Ovary (tissue), 7 donors: ENCODE measurements at regions not wholly inside any gene's neighbourhood (a gene's known extent, or its start where the extent isn't known, plus 50 kb on each side); places are given as distances from the start of the nearest gene placed in this dataset.

ENCODE experiments used
- DNase-seq, 5 donors: peaks; one replicate each; pipeline ENCODE4 v3.0.0-alpha.2; 2019 to 2020
- H3K27ac ChIP-seq, 2 donors: fragments of 200-600 bp; one replicate each; pipeline versions ENCODE4 v1.5.1 to v1.8.0; 2019 to 2022
- H3K27me3 ChIP-seq: fragments of 200-600 bp; one replicate; pipeline ENCODE4 v1.8.0; 2022
- H3K36me3 ChIP-seq: fragments of 200-600 bp; sonication (generic); one replicate; pipeline ENCODE4 v1.5.1; 2019
- H3K4me1 ChIP-seq: one replicate; pipeline ENCODE4 v1.8.1; 2013; ENCODE audit warnings: mild to moderate bottlenecking, moderate library complexity; ENCODE audit not compliant: insufficient read depth
- H3K4me3 ChIP-seq: fragments of 200-600 bp; sonication (generic); one replicate; pipeline ENCODE4 v1.5.1; 2017
- H3K9me3 ChIP-seq, 2 donors: fragments of 200-600 bp in 1 of 2; sonication (generic) in 1 of 2; one replicate each; pipeline versions ENCODE4 v1.5.1 to v1.8.1; 2013 to 2019; ENCODE audit warnings: mild to moderate bottlenecking in 1 of 2, moderate library complexity in 1 of 2
- CTCF ChIP-seq, 3 donors: fragments of 450-650 bp in 2 of 3; fragments of 200-600 bp in 1 of 3; IDR thresholded peaks; one replicate each; pipeline versions ENCODE4 v1.5.1 to v1.8.0; 2016 to 2022; ENCODE audit warnings: antibody characterized with exemption in 3 of 3, mild to moderate bottlenecking in 1 of 3
- EP300 ChIP-seq: sonication (generic); formaldehyde crosslinking; IDR thresholded peaks from one replicate; pipeline ENCODE4 v1.6.1; 2017; ENCODE audit warnings: antibody characterized with exemption
- POLR2A ChIP-seq: fragments of 450-650 bp; IDR thresholded peaks from one replicate; pipeline ENCODE4 v1.6.1; 2017; ENCODE audit warnings: antibody characterized with exemption, mild to moderate bottlenecking, moderate library complexity
- WGBS, 3 donors: extraction: QIAGEN DNeasy Blood & Tissue Kit in 1 of 3; methylation state at CpG; one replicate each; pipeline versions ENCODE4 v1.1.5 to v1.1.7; 2013 to 2017; 5-methylcytosine and 5-hydroxymethylcytosine counted together
- intact Hi-C, 4 donors: fragments of 100-400 bp; cut with DNase I; formaldehyde crosslinking; loops; one replicate each; pipeline versions ENCODE4 v1.11.0 to v1.15.1; 2022 to 2023
- donor health status: DM: no; HTN: no; CAD: no; lungs with moderate emphysema.
- donor health status: DM: no; HTN: no; CAD: no.
- donor health status: Bipolar disorder and iron deficiency.
- donor health status: DM: no; HTN: no; CAD: no.
- donor health status: DM: yes; HTN: yes; CAD: no.

DNA sequence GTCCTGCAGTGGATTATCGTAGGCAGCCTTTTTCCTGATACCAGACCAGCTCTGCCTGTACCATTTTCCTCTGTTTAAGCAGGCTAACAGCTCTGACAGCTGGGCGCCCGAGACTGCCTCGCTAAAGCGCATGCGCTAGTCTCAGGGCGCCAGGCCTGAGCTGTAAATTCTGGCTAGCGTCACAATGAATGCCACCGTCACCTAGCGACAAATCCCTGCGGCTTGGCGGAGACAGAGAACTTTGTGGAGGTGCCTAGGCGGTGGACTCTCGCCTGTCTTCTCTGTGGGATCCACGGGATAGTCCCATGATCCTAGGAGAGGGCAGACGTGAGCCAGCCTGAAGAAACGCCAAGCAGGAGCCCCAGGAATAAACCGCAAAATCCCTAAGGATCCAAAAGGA is 573.9 kb downstream of the KCNJ18 start:
- no peaks in the 10 kb centered on the region for H3K9me3 ChIP-seq
- no peak for TF ChIP-seq EP300
- no peak for TF ChIP-seq CTCF (IDR thresholded peaks at IDR 0.05)
- TF ChIP-seq POLR2A: no peak
- no peak overlapping the region for H3K4me3 ChIP-seq
- H3K4me1 ChIP-seq: no peaks in the 10 kb centered on the region
- no peaks in the 10 kb centered on the region for H3K27me3 ChIP-seq
- H3K27ac ChIP-seq: no peak overlapping the region
- intact Hi-C loops: no loop called here
- WGBS, 3 donors: 56 to 79% (median 78%) methylated on average over 18 of the region's 18 CpGs
- DNase-seq: no peak
- H3K36me3 ChIP-seq: no peaks in the 10 kb centered on the region

DNA sequence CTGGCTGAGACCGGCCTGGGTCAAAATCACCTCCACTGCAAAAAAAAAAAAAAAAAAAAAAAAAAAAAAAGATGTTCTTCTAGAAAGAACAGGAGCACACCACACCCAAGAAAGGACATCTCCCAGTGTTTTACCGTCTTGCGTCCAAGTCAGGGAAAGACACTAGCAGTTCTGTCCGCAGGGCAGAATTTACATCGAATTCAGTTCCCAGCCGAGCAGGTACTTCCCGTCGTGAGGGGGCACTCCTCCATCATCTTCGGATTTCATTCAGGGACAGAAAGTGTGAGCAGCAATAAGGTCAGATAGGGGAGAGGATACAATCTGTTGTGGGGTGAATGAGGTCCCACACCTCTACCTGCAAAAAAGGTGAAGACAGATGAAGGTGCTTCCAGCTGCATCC is 574.7 kb downstream of the KCNJ18 start:
- Histone ChIP-seq H3K27ac (no peak overlapping the region), H3K4me1 (no peaks in the 10 kb centered on the region), H3K27me3 (no peaks in the 10 kb centered on the region), H3K9me3 (no peaks in the 10 kb centered on the region), H3K36me3 (no peaks in the 10 kb centered on the region), H3K4me3 (no peak overlapping the region)
- DNase-seq: no peak
- WGBS, 3 donors: 86 to 89% (median 88%) methylated on average over 9 of the region's 9 CpGs
- intact Hi-C loops: no loop called here
- no peak for TF ChIP-seq CTCF (IDR thresholded peaks at IDR 0.05)
- no peak for TF ChIP-seq POLR2A
- no peak for TF ChIP-seq EP300

DNA sequence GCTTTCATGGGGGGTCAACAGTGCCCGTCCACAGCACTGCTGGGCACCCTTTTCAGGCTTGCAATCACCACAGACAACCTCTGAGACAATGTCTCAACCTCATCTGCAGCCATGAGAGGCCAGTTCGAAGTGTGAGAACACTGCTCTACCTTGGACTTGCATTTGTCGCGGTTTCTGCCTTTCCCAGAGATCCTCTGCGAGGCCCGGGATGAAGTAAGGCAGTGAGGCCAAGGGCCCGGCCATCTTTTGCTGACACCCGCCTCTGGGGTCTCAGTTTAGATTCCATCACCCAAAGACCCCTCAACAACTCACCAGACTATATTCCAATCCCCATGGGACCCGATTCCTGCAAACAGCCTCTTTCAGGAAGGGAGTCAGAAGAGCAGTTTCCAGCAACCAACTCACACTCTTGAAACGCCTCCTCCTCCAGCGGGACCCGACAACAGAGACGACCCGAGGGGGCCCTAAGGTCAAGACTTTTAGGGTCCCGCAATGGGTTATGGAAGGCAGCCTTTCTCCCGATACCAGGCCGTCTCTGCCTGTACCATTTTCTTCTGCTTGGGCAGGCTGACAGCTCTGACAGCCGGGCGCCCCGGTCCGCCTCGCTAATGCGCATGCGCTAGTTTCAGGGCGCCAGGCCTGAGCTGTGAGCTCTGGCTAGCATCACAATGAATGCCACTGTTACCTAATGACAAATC is 576.0 kb downstream of the KCNJ18 start:
- WGBS, 3 donors: 67 to 77% (median 76%) methylated on average over 24 to 25 of the region's 25 CpGs
- H3K27ac ChIP-seq: no peak overlapping the region
- DNase-seq: peak in 1 of 5 donors; percentile 1
- H3K4me3 ChIP-seq: no peak overlapping the region
- intact Hi-C loops: no loop called here
- no peaks in the 10 kb centered on the region for H3K27me3 ChIP-seq
- no peaks in the 10 kb centered on the region for H3K9me3 ChIP-seq
- H3K4me1 ChIP-seq: no peaks in the 10 kb centered on the region
- no peak for TF ChIP-seq POLR2A
- TF ChIP-seq EP300: no peak
- no peak for TF ChIP-seq CTCF (IDR thresholded peaks at IDR 0.05)
- H3K36me3 ChIP-seq: no peaks in the 10 kb centered on the region

- no peak overlapping the region for H3K4me3 ChIP-seq
- TF ChIP-seq POLR2A (no peak), CTCF (IDR thresholded peaks at IDR 0.05) (no peak), EP300 (no peak)
- no peaks in the 10 kb centered on the region for H3K27me3 ChIP-seq
- peak in 1 of 5 donors; percentile 2 for DNase-seq
- no peaks in the 10 kb centered on the region for H3K4me1 ChIP-seq
- 58 to 74% (median 67%) methylated on average over 13 of the region's 13 CpGs for WGBS, 3 donors
- no peaks in the 10 kb centered on the region for H3K36me3 ChIP-seq
- intact Hi-C loops: no loop called here
- H3K27ac ChIP-seq: no peak overlapping the region
- no peaks in the 10 kb centered on the region for H3K9me3 ChIP-seq
Measured at GRCh38 chr17:22268912-22269220, 576.5 kb downstream of the KCNJ18 start.
